ENCODE measurements at regions not wholly inside any gene's neighbourhood (a gene's known extent, or its start where the extent isn't known, plus 50 kb on each side); places are given as distances from the start of the nearest gene placed in this dataset.

- Histone ChIP-seq H3K4me1 (peaks cover 0 to 13% (median 6%) of the 10 kb centered on the region in 4 donors), H3K27me3 (no peaks in the 10 kb centered on the region), H3K27ac (no peak overlapping the region), H3K9me3 (no peaks in the 10 kb centered on the region), H3K36me3 (no peaks in the 10 kb centered on the region), H3K4me3 (no peak overlapping the region)
- intact Hi-C loops (cut with DNase I; ENCODE audit: low total_unique reads) (no loop called here), in situ Hi-C loops (cut with MboI; ENCODE audit: low pct_ligation_motif_present in 1 of 4, low pct_unique_long_range_greater_than_20kb in 1 of 4, low sequenced_read_pairs in 3 of 4) (loop anchor here in 1 of 4 donors (25.0 kb wide), 1 partner anchor 837 kb away; no protein-coding TSS in a partner anchor)
- DNase-seq: no peak
- TF ChIP-seq EP300 (IDR thresholded peaks at IDR 0.05; ENCODE audit: low read depth) (no peak), CTCF (IDR thresholded peaks at IDR 0.05) (no peak), POLR2A (IDR thresholded peaks at IDR 0.05) (no peak), POLR2AphosphoS5 (IDR thresholded peaks at IDR 0.05) (no peak)
Measured at GRCh38 chr6:128574402-128574801, 54.0 kb upstream of the PTPRK start.

GRCh38 chr6:128573036-128573435, 52.6 kb upstream of the PTPRK start:
- TF ChIP-seq POLR2AphosphoS5 (IDR thresholded peaks at IDR 0.05): no peak
- no peak for TF ChIP-seq CTCF (IDR thresholded peaks at IDR 0.05)
- in situ Hi-C loops (cut with MboI; ENCODE audit: low pct_ligation_motif_present in 1 of 4, low pct_unique_long_range_greater_than_20kb in 1 of 4, low sequenced_read_pairs in 3 of 4) (loop anchor here in 1 of 4 donors (25.0 kb wide), 1 partner anchor 836 kb away; no protein-coding TSS in a partner anchor), intact Hi-C loops (cut with DNase I; ENCODE audit: low total_unique reads) (no loop called here)
- WGBS, 2 donors (ENCODE audit: low coverage in 1 of 2): 90 to 94% methylated on average over 8 of the region's 8 CpGs
- Histone ChIP-seq H3K4me1 (peaks cover 0 to 13% (median 6%) of the 10 kb centered on the region in 4 donors), H3K36me3 (no peaks in the 10 kb centered on the region), H3K9me3 (no peaks in the 10 kb centered on the region), H3K4me3 (no peak overlapping the region), H3K27ac (no peak overlapping the region), H3K27me3 (no peaks in the 10 kb centered on the region)
- no peak for DNase-seq

GRCh38 chr6:128572294-128572693, 51.9 kb upstream of the PTPRK start:
- in situ Hi-C loops (cut with MboI; ENCODE audit: low pct_ligation_motif_present in 1 of 4, low pct_unique_long_range_greater_than_20kb in 1 of 4, low sequenced_read_pairs in 3 of 4): loop anchor here in 1 of 4 donors (25.0 kb wide), 1 partner anchor 835 kb away; no protein-coding TSS in a partner anchor
- 68 to 75% methylated on average over 1 of the region's 1 CpG for WGBS, 2 donors (ENCODE audit: low coverage in 1 of 2)
- DNase-seq: no peak
- Histone ChIP-seq H3K27ac (no peak overlapping the region), H3K27me3 (no peaks in the 10 kb centered on the region), H3K36me3 (no peaks in the 10 kb centered on the region), H3K9me3 (no peaks in the 10 kb centered on the region), H3K4me3 (no peak overlapping the region), H3K4me1 (peaks cover 0 to 14% (median 7%) of the 10 kb centered on the region in 4 donors)
- TF ChIP-seq CTCF (IDR thresholded peaks at IDR 0.05) (no peak), POLR2AphosphoS5 (IDR thresholded peaks at IDR 0.05) (no peak), POLR2A (IDR thresholded peaks at IDR 0.05) (no peak), EP300 (IDR thresholded peaks at IDR 0.05; ENCODE audit: low read depth) (no peak)
- intact Hi-C loops (cut with DNase I; ENCODE audit: low total_unique reads): no loop called here

GRCh38 chr6:128570680-128571063, 50.3 kb upstream of the PTPRK start:
- WGBS, 2 donors (ENCODE audit: low coverage in 1 of 2): 48 to 86% methylated on average over 1 to 3 of the region's 3 CpGs
- intact Hi-C loops (cut with DNase I; ENCODE audit: low total_unique reads): no loop called here
- Histone ChIP-seq H3K36me3 (no peaks in the 10 kb centered on the region), H3K27me3 (no peaks in the 10 kb centered on the region), H3K27ac (no peak overlapping the region), H3K9me3 (no peaks in the 10 kb centered on the region), H3K4me1 (peaks cover 0 to 18% (median 9%) of the 10 kb centered on the region in 4 donors), H3K4me3 (no peak overlapping the region)
- no peak for DNase-seq
- TF ChIP-seq EP300 (IDR thresholded peaks at IDR 0.05; ENCODE audit: low read depth) (no peak), CTCF (IDR thresholded peaks at IDR 0.05) (no peak), POLR2AphosphoS5 (IDR thresholded peaks at IDR 0.05) (no peak)
- in situ Hi-C loops (cut with MboI; ENCODE audit: low pct_ligation_motif_present in 1 of 4, low pct_unique_long_range_greater_than_20kb in 1 of 4, low sequenced_read_pairs in 3 of 4): loop anchor here in 1 of 4 donors (25.0 kb wide), 1 partner anchor 833 kb away; no protein-coding TSS in a partner anchor

Measured in transverse colon (tissue), 4 donors.